IPS-20b (cell line): ENCODE measurements at regions not wholly inside any gene's neighbourhood (a gene's known extent, or its start where the extent isn't known, plus 50 kb on each side); places are given as distances from the start of the nearest gene placed in this dataset.

Experiments used
- H3K27ac ChIP-seq: one replicate; pipeline ENCODE4 v1.5.1; 2013; ENCODE audit warnings: low read length
- H3K27me3 ChIP-seq: 2 replicates; pipeline ENCODE4 v1.6.1; 2013; ENCODE audit warnings: mild to moderate bottlenecking, low read length, inconsistent platforms; ENCODE audit not compliant: insufficient read depth
- H3K36me3 ChIP-seq: 2 replicates; pipeline ENCODE4 v1.6.1; 2013; ENCODE audit warnings: low read depth, mild to moderate bottlenecking, inconsistent platforms, low read length, moderate library complexity; ENCODE audit not compliant: insufficient read depth
- H3K4me1 ChIP-seq: 2 replicates; pipeline ENCODE4 v1.6.1; 2013; ENCODE audit warnings: mild to moderate bottlenecking, control low read depth, inconsistent platforms, low read length, moderate library complexity; ENCODE audit not compliant: insufficient read depth
- H3K4me3 ChIP-seq: 2 replicates; pipeline ENCODE4 v1.5.1; 2013; ENCODE audit warnings: mild to moderate bottlenecking, low read length, inconsistent platforms
- H3K9ac ChIP-seq: 2 replicates; pipeline ENCODE4 v1.6.1; 2013; ENCODE audit warnings: low read depth, mild to moderate bottlenecking, inconsistent platforms, low read length, moderate library complexity
- H3K9me3 ChIP-seq: 2 replicates; pipeline ENCODE4 v1.6.1; 2013; ENCODE audit warnings: mild to moderate bottlenecking, low read depth, low read length, inconsistent platforms; ENCODE audit not compliant: insufficient read depth

DNA sequence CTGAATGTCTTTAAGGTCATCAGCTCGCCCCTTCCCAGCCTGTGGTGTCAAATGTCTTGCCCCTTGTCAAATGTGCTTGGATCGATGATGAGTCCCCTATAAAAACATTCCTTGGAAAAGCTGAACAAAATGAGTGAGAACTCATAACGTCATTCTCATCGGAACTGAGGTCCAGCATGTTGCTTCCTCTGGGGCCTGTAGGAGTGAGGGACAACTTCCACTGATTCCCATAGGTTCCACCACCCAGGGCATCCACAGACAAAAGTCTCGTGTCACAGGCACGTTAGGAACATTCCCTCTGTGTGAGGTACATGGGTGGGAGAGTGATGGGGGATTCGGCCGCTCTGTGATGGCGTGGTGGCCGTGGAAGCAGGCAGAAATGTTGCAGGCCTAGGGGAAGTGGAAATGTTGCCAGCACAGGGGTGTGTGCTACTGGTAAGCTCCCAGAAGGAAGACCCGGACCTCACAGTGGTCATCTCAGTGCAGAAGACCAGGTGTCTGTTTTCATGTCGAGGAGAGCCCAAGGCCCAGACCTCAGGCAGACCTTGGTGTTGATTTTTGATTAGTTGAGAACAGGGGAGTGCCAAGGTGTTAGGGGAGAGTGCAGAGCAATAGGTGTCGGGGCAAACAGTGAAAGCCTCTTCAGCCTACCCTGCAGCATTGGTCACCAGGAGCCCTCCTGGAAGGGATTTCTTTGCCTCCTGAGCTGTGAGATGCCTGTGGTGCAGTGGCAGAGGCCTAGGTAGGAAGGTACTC lies 96.8 kb downstream of the SNRPN start:
- Histone ChIP-seq H3K27me3 (no peaks in the 10 kb centered on the region), H3K36me3 (peaks cover 100% of the 10 kb centered on the region), H3K4me1 (no peaks in the 10 kb centered on the region), H3K27ac (no peak overlapping the region), H3K4me3 (no peak overlapping the region), H3K9me3 (peaks cover 87% of the 10 kb centered on the region), H3K9ac (no peak overlapping the region)

DNA sequence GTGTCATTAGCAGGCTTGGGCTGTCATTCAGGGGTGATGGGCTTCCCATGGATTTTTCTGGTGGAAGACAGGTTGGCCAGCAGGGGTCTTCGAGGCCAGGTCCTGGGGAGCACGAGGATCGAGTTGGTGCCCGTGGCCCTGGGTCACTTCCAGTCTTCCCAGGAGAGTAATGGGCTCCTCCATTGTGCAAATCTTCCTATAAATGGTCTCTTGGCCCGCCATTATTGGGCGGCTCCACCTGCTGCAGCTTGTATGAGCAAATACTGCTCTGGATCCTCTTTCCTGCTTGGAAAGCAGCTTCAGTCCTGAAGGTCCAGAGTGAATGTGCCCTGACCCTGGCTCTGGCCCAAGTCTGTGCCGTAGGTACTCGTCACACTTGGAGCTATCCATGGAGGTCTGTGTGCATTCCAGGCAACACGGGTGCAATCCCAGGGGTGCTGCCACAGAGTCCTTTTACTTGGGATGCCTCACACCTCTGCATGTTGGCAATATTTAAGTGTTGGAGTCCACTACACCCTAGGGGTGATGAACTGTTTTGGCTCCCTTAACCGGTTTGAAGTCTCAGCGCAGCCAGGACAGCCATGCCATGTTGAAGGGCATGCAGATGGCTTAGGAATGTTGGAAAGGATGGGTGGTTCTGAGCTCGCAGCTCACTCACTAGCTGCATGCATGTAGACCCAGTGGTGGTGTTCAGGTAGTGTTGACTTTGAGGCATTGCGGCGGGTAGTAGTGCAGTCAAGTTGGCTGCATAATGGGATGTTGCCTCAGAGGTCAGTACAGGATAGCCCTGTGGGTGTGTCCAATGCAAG lies 97.6 kb downstream of the SNRPN start:
- Histone ChIP-seq H3K9me3 (peaks cover 87% of the 10 kb centered on the region), H3K4me3 (no peak overlapping the region), H3K36me3 (peaks cover 100% of the 10 kb centered on the region), H3K4me1 (no peaks in the 10 kb centered on the region), H3K9ac (no peak overlapping the region), H3K27me3 (no peaks in the 10 kb centered on the region), H3K27ac (no peak overlapping the region)

DNA sequence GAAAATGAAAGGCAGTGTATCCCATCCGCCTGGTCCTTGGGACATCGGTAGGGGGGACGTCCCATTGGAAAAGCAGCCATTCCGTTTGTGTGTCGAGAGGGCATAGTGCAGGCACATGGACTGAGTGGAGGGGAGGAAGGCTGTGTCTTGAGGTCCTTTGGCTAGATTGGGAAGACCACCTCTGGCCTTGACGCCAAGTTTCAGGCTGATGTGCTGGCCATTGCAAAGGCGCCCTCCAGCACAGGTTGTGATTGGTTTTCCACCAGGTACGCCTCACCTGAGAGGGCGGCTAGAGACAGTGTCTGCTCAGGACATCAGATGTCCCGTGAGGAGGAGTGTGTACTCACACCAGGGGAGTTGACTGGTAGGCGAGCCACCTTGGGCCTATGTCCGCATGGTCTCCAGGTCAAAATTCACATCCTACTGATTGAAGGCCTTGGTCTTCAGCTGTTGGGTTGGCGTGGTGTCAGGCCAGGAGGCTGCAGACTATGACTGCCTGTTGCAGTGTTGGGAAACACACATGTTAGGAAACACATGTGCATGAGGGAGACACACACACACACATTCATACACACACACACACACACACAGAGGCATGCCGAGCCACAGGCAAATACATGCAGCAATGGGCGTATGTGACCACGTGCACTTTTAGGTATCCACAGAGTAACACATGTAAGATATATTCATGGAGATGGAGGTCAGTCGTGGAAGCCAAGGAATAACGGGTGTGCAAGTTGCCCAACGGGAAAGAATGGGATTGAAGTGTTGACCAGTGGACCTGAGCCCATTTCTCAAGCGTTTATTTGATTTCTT lies 98.4 kb downstream of the SNRPN start:
- H3K9ac ChIP-seq = no peak overlapping the region
- H3K36me3 ChIP-seq = peaks cover 100% of the 10 kb centered on the region
- no peaks in the 10 kb centered on the region for H3K4me1 ChIP-seq
- H3K4me3 ChIP-seq = no peak overlapping the region
- H3K9me3 ChIP-seq = peaks cover 93% of the 10 kb centered on the region
- no peak overlapping the region for H3K27ac ChIP-seq
- H3K27me3 ChIP-seq = no peaks in the 10 kb centered on the region

DNA sequence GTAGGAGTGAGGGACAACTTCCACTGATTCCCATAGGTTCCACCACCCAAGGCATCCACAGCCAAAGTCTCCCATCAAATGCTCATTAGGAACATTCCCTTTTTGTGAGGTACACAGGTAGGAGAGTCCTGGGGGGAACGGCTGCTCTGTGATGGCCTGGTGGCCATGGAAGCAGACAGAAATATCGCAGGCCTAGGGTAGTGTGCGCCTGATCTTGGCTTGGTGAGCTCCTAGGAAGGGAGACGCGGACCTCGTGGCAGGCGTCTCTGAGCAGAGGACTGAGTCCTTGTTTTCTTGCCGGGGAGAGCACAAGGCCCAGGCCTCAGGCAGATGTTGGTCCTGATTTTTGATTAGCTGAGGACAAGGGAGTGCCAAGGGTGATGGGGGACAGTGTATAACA lies 99.5 kb downstream of the SNRPN start:
- Histone ChIP-seq H3K27ac (no peak overlapping the region), H3K9ac (no peak overlapping the region), H3K4me1 (no peaks in the 10 kb centered on the region), H3K36me3 (peaks cover 100% of the 10 kb centered on the region), H3K4me3 (no peak overlapping the region), H3K9me3 (peaks cover 100% of the 10 kb centered on the region), H3K27me3 (no peaks in the 10 kb centered on the region)

DNA sequence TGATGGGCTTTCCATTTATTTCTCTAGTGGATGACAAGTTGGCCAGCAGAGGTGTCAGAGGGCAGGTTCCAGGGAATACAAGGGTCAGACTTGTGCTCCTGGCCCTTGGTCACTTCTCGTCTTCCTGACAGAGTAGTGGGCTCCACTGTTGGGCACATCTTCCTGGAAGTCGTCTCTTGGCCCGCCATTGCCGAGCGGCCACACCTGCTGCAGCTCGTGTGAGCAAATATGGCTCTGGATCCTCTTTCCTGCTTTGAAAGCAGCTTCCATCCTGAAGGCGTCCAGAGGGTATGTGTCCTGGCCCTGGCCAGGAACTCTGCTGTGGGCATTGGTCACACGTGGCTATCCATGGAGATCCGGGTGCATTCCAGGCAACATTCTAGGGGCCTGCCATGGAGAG lies 100.2 kb downstream of the SNRPN start:
- no peaks in the 10 kb centered on the region for H3K27me3 ChIP-seq
- H3K27ac ChIP-seq = no peak overlapping the region
- H3K4me1 ChIP-seq = no peaks in the 10 kb centered on the region
- no peak overlapping the region for H3K4me3 ChIP-seq
- peaks cover 100% of the 10 kb centered on the region for H3K9me3 ChIP-seq
- no peak overlapping the region for H3K9ac ChIP-seq
- peaks cover 100% of the 10 kb centered on the region for H3K36me3 ChIP-seq

DNA sequence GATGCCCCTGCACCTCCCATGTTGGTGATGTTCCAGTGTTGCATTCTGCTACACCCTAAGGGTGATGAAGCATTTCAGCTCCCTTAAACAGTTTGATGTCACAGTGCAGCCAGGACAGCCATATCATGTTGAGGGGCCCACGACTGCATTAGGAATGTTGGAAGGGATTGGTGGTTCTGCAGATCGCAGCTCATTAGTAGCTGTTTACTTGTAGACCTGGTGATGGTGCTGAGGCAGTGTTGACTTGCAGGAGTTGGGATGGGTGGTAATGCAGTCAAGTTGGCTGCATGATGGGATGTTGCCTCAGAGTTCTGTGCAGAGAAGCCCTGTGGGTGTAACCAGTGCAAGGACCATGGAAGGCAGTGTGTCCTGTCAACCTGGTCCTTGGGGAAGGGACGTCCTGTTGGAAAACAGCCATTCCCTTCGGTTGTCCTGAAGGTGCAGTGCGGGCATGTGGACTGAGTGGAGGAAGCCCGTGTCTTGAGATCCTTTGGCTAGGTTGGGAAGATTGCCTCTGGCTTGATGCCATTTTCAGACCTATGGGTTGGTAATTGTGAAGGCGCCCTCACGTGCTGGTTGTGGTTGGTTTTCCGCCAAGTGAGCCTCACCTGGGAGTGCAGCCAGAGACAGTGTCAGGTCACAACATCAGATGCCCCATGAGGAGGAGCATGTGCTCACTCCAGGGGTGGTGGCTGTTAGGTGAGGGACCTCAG lies 100.7 kb downstream of the SNRPN start:
- peaks cover 100% of the 10 kb centered on the region for H3K9me3 ChIP-seq
- no peak overlapping the region for H3K4me3 ChIP-seq
- no peak overlapping the region for H3K9ac ChIP-seq
- no peaks in the 10 kb centered on the region for H3K4me1 ChIP-seq
- H3K27me3 ChIP-seq = no peaks in the 10 kb centered on the region
- H3K36me3 ChIP-seq = peaks cover 100% of the 10 kb centered on the region
- H3K27ac ChIP-seq = no peak overlapping the region

DNA sequence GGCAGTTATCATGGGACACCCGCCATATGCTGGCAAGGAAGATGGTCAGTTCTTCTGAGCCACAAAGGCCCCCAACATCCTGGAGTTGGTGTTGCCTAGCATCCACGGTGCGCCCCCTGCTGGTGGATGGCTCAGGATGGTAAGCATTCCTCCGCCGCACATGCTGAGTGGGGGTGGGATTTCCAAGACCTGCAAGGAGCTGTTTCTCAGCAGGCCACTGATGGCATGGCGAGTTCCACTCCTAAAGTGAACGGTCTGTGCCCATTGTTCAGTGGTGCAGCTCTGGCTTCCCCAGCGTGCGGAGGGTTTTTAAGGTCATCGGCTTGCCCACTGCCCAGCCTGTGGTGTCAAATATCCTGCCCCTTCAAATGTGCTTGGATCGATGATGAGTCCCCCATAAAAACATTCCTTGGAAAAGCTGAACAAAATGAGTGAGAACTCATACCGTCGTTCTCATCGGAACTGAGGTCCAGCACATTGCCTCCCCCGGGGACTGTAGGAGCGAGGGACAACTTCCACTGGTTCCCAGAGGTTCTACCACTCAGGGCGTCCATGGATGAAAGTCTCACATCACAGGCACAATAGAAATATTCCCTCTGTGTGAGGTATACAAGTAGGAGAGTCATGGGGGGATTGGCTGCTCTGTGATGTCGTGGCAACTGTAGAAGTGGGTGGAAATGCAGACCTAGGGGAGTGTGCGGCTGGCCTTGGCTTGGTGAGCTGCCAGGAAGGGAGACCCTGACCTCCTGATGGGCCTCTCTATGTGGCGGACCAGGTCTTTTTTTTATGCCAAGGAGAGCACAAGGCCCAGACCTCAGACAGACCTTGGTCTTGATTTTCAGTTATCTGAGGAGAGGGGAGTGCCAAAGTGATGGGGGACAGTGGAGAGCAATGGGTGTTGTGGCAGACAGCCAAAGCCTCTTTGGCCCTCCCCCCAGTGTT lies 102.0 kb downstream of the SNRPN start:
- H3K27ac ChIP-seq = no peak overlapping the region
- H3K4me3 ChIP-seq = no peak overlapping the region
- no peak overlapping the region for H3K9ac ChIP-seq
- peaks cover 100% of the 10 kb centered on the region for H3K9me3 ChIP-seq
- H3K36me3 ChIP-seq = peaks cover 100% of the 10 kb centered on the region
- H3K4me1 ChIP-seq = no peaks in the 10 kb centered on the region
- H3K27me3 ChIP-seq = no peaks in the 10 kb centered on the region

DNA sequence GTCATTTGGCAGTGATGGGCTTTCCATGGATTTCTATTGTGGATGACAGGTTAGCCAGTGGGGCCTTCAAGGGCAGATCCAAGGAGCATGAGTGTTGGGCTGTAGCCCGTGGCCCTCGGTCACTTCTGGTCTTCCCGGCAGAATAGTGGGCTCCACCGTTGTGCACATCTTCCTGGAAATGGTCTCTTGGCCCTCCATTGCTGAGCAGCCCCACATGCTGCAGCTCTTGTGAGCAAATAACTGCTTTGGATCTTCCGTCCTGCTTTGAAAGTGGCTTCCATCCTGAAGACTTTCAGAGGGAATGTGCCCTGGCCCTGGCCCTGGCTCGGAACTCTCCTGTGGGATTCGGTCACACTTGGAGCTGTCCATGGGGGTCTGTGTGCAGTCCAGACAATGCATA lies 102.8 kb downstream of the SNRPN start:
- Histone ChIP-seq H3K4me1 (no peaks in the 10 kb centered on the region), H3K9me3 (peaks cover 100% of the 10 kb centered on the region), H3K36me3 (peaks cover 100% of the 10 kb centered on the region)

DNA sequence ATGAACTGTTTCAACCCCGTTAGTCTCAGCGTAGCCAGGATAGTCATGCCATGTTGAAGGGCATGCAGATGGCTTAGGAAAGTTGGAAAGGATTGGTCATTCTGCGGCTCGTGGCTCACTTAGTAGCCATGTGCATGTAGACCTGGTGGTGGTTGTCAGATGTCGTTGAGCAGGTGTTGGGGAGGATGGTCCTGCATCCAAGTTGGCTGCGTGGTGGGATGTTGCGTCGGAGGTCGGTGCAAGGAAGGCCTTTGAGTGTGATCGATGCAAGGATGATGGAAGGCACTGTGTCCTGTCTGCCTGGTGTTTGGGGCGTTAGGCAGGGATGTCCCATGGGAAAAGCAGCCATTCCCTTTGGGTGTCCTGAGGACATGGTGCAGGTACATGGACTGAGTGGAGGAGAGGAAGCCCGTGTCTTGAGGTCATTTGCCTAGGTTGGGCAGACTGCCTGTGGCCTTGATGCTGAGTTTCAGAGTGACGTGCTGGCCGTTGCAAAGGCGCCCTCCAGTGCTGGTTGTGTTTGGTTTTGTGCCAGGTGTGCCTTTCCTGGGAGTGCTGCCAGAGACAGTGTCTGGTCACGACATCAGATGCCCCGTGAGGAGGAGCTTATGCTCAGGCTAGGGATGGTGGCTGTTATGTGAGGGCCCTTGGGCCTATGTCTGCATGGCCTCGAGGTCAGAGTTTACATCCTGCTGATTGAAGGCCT lies 103.4 kb downstream of the SNRPN start:
- H3K4me3 ChIP-seq = no peak overlapping the region
- H3K9me3 ChIP-seq = peaks cover 100% of the 10 kb centered on the region
- H3K9ac ChIP-seq = no peak overlapping the region
- no peaks in the 10 kb centered on the region for H3K4me1 ChIP-seq
- H3K27me3 ChIP-seq = no peaks in the 10 kb centered on the region
- no peak overlapping the region for H3K27ac ChIP-seq
- peaks cover 100% of the 10 kb centered on the region for H3K36me3 ChIP-seq

More for the DNA sequence above, 102.8 kb downstream of the SNRPN start:
- Histone ChIP-seq H3K27me3 (no peaks in the 10 kb centered on the region), H3K4me3 (no peak overlapping the region), H3K9ac (no peak overlapping the region), H3K27ac (no peak overlapping the region)
